ENCODE measurements at regions not wholly inside any gene's neighbourhood (a gene's known extent, or its start where the extent isn't known, plus 50 kb on each side); places are given as distances from the start of the nearest gene placed in this dataset.

GRCh38 chr9:108053555-108054061 lies 564.0 kb upstream of the KLF4 start:
- TF ChIP-seq CTCF (IDR thresholded peaks at IDR 0.05; ENCODE audit: low read depth, low read length, missing input control) = no peak
- TF ChIP-seq ZBTB33 (IDR thresholded peaks at IDR 0.05) = no peak
- no peak for TF ChIP-seq GABPA (IDR thresholded peaks at IDR 0.05 in 1 of 2, conservative IDR thresholded peaks at IDR 0.05 in 1 of 2)
- no peak for TF ChIP-seq NR2F2 (IDR thresholded peaks at IDR 0.05)
- TF ChIP-seq YY1 (IDR thresholded peaks at IDR 0.05) = no peak
- no peak for TF ChIP-seq MAX (IDR thresholded peaks at IDR 0.05)
- no peak for TF ChIP-seq REST (IDR thresholded peaks at IDR 0.05)
- no peak for TF ChIP-seq SP1 (IDR thresholded peaks at IDR 0.05)
- no peak for TF ChIP-seq JUND (IDR thresholded peaks at IDR 0.05)
- no peak for TF ChIP-seq RAD21 (IDR thresholded peaks at IDR 0.05)
